ENCODE measurements at regions not wholly inside any gene's neighbourhood (a gene's known extent, or its start where the extent isn't known, plus 50 kb on each side); places are given as distances from the start of the nearest gene placed in this dataset.

- TF ChIP-seq CTCF (IDR thresholded peaks at IDR 0.05; ENCODE audit: low read depth, low read length, missing control alignments): no peak
- in situ Hi-C loops (cut with HindIII; ENCODE audit: low pct_ligation_motif_present, low sequenced_read_pairs): no loop called here
- no peak overlapping the region for H3K4me3 ChIP-seq (ENCODE audit: low read depth, low read length)
- H3K27ac ChIP-seq: peak overlapping the region; percentile 42
- DNase-seq: no peak
- H3K36me3 ChIP-seq (replicated peaks): no peaks in the 10 kb centered on the region
- no peaks in the 10 kb centered on the region for H3K27me3 ChIP-seq (replicated peaks)
These were observed 377.9 kb downstream of the LTN1 start for GRCh38 chr21:28614791-28615190.

GRCh38 chr21:28608646-28609045, 384.0 kb downstream of the LTN1 start:
- in situ Hi-C loops (cut with HindIII; ENCODE audit: low pct_ligation_motif_present, low sequenced_read_pairs): no loop called here
- DNase-seq: no peak
- H3K36me3 ChIP-seq (replicated peaks): no peaks in the 10 kb centered on the region
- TF ChIP-seq CTCF (IDR thresholded peaks at IDR 0.05; ENCODE audit: low read depth, low read length, missing control alignments): no peak
- H3K27me3 ChIP-seq (replicated peaks): no peaks in the 10 kb centered on the region
- H3K27ac ChIP-seq: no peak overlapping the region
- H3K4me3 ChIP-seq (ENCODE audit: low read depth, low read length): no peak overlapping the region

- no peak for TF ChIP-seq CTCF (IDR thresholded peaks at IDR 0.05; ENCODE audit: low read depth, low read length, missing control alignments)
- Histone ChIP-seq H3K27ac (no peak overlapping the region), H3K27me3 (replicated peaks) (no peaks in the 10 kb centered on the region), H3K36me3 (replicated peaks) (no peaks in the 10 kb centered on the region), H3K4me3 (ENCODE audit: low read depth, low read length) (no peak overlapping the region)
- in situ Hi-C loops (cut with HindIII; ENCODE audit: low pct_ligation_motif_present, low sequenced_read_pairs): no loop called here
- no peak for DNase-seq
These were observed 385.1 kb downstream of the LTN1 start for GRCh38 chr21:28607545-28607944.

GRCh38 chr21:28604946-28605537, 387.6 kb downstream of the LTN1 start:
- TF ChIP-seq CTCF (IDR thresholded peaks at IDR 0.05; ENCODE audit: low read depth, low read length, missing control alignments): no peak
- Histone ChIP-seq H3K27me3 (replicated peaks) (no peaks in the 10 kb centered on the region), H3K27ac (no peak overlapping the region), H3K36me3 (replicated peaks) (no peaks in the 10 kb centered on the region), H3K4me3 (ENCODE audit: low read depth, low read length) (no peak overlapping the region)
- no peak for DNase-seq
- in situ Hi-C loops (cut with HindIII; ENCODE audit: low pct_ligation_motif_present, low sequenced_read_pairs): no loop called here

GRCh38 chr21:28602546-28602945, 390.1 kb downstream of the LTN1 start:
- no peak overlapping the region for H3K27ac ChIP-seq
- in situ Hi-C loops (cut with HindIII; ENCODE audit: low pct_ligation_motif_present, low sequenced_read_pairs): no loop called here
- TF ChIP-seq CTCF (IDR thresholded peaks at IDR 0.05; ENCODE audit: low read depth, low read length, missing control alignments): no peak
- DNase-seq: no peak
- no peaks in the 10 kb centered on the region for H3K36me3 ChIP-seq (replicated peaks)
- H3K4me3 ChIP-seq (ENCODE audit: low read depth, low read length): no peak overlapping the region
- no peaks in the 10 kb centered on the region for H3K27me3 ChIP-seq (replicated peaks)

GRCh38 chr21:28598214-28598613, 394.5 kb downstream of the LTN1 start:
- no peak overlapping the region for H3K27ac ChIP-seq
- H3K36me3 ChIP-seq (replicated peaks): no peaks in the 10 kb centered on the region
- TF ChIP-seq CTCF (IDR thresholded peaks at IDR 0.05; ENCODE audit: low read depth, low read length, missing control alignments): no peak
- H3K4me3 ChIP-seq (ENCODE audit: low read depth, low read length): no peak overlapping the region
- in situ Hi-C loops (cut with HindIII; ENCODE audit: low pct_ligation_motif_present, low sequenced_read_pairs): no loop called here
- DNase-seq: no peak
- H3K27me3 ChIP-seq (replicated peaks): no peaks in the 10 kb centered on the region

All from brain microvascular endothelial cell (primary cell).